ENCODE measurements at regions not wholly inside any gene's neighbourhood (a gene's known extent, or its start where the extent isn't known, plus 50 kb on each side); places are given as distances from the start of the nearest gene placed in this dataset.
A peak's percentile ranks its signal among the peaks of the same experiment; 100 is the strongest.

- H3K27me3 ChIP-seq: no peaks in the 10 kb centered on the region
- no peak for DNase-seq
- peaks cover 5% of the 10 kb centered on the region; the same call in 1 of the 2 replicates for H3K9me3 ChIP-seq
- H3K36me3 ChIP-seq: no peaks in the 10 kb centered on the region
- no peak overlapping the region for H3K4me3 ChIP-seq
Observed at GRCh38 chr18:40976050-40976449, 979.0 kb upstream of the PIK3C3 start.

- DNase-seq: no peak
- H3K36me3 ChIP-seq: no peaks in the 10 kb centered on the region
- peaks cover 5% of the 10 kb centered on the region; the same call in 1 of the 2 replicates for H3K9me3 ChIP-seq
- no peaks in the 10 kb centered on the region for H3K27me3 ChIP-seq
- no peak overlapping the region for H3K4me3 ChIP-seq
Observed at GRCh38 chr18:40974448-40974847, 980.6 kb upstream of the PIK3C3 start.

GRCh38 chr18:40962784-40963183 lies 992.2 kb upstream of the PIK3C3 start:
- Histone ChIP-seq H3K36me3 (no peaks in the 10 kb centered on the region), H3K9me3 (no peaks in the 10 kb centered on the region), H3K27me3 (no peaks in the 10 kb centered on the region), H3K4me3 (no peak overlapping the region)
- no peak for DNase-seq

GRCh38 chr18:40957533-40958070 lies 997.4 kb upstream of the PIK3C3 start:
- DNase-seq: no peak
- Histone ChIP-seq H3K4me3 (no peak overlapping the region), H3K9me3 (no peaks in the 10 kb centered on the region), H3K36me3 (no peaks in the 10 kb centered on the region), H3K27me3 (no peaks in the 10 kb centered on the region)

GRCh38 chr18:40956213-40956612 lies 998.8 kb upstream of the PIK3C3 start:
- no peak overlapping the region for H3K4me3 ChIP-seq
- DNase-seq: no peak
- no peaks in the 10 kb centered on the region for H3K27me3 ChIP-seq
- H3K9me3 ChIP-seq: no peaks in the 10 kb centered on the region
- no peaks in the 10 kb centered on the region for H3K36me3 ChIP-seq

GRCh38 chr18:40955351-40955750 lies 999.7 kb upstream of the PIK3C3 start:
- no peak for DNase-seq
- Histone ChIP-seq H3K4me3 (no peak overlapping the region), H3K9me3 (no peaks in the 10 kb centered on the region), H3K36me3 (no peaks in the 10 kb centered on the region), H3K27me3 (no peaks in the 10 kb centered on the region)

- H3K4me3 ChIP-seq: no peak overlapping the region
Observed at GRCh38 chr18:40949114-40949950, 1005.7 kb upstream of the PIK3C3 start.

GRCh38 chr18:40944576-40944975 lies 1010.5 kb upstream of the PIK3C3 start:
- Histone ChIP-seq H3K4me3 (no peak overlapping the region), H3K27me3 (no peaks in the 10 kb centered on the region), H3K9me3 (no peaks in the 10 kb centered on the region), H3K36me3 (no peaks in the 10 kb centered on the region)
- DNase-seq: no peak

More at GRCh38 chr18:40949114-40949950, 1005.7 kb upstream of the PIK3C3 start:
- Histone ChIP-seq H3K9me3 (no peaks in the 10 kb centered on the region), H3K36me3 (no peaks in the 10 kb centered on the region), H3K27me3 (no peaks in the 10 kb centered on the region)
- DNase-seq: no peak

- H3K9me3 ChIP-seq: no peaks in the 10 kb centered on the region
- no peaks in the 10 kb centered on the region for H3K27me3 ChIP-seq
- peak overlapping the region; percentile 47 for H3K4me3 ChIP-seq
- peak; percentile 45 for DNase-seq
- H3K36me3 ChIP-seq: no peaks in the 10 kb centered on the region
Observed at GRCh38 chr18:40939656-40940515, 1015.1 kb upstream of the PIK3C3 start.

GRCh38 chr18:40938615-40939014 lies 1016.4 kb upstream of the PIK3C3 start:
- no peaks in the 10 kb centered on the region for H3K27me3 ChIP-seq
- no peak for DNase-seq
- no peaks in the 10 kb centered on the region for H3K9me3 ChIP-seq
- no peaks in the 10 kb centered on the region for H3K36me3 ChIP-seq
- H3K4me3 ChIP-seq: no peak overlapping the region

GRCh38 chr18:40937386-40937785 lies 1017.6 kb upstream of the PIK3C3 start:
- Histone ChIP-seq H3K27me3 (no peaks in the 10 kb centered on the region), H3K4me3 (no peak overlapping the region), H3K9me3 (no peaks in the 10 kb centered on the region), H3K36me3 (no peaks in the 10 kb centered on the region)
- no peak for DNase-seq

GRCh38 chr18:40935423-40935822 lies 1019.6 kb upstream of the PIK3C3 start:
- no peak for DNase-seq
- Histone ChIP-seq H3K36me3 (no peaks in the 10 kb centered on the region), H3K9me3 (no peaks in the 10 kb centered on the region), H3K4me3 (no peak overlapping the region), H3K27me3 (no peaks in the 10 kb centered on the region)

- Histone ChIP-seq H3K36me3 (no peaks in the 10 kb centered on the region), H3K4me3 (no peak overlapping the region)
- DNase-seq: no peak
Observed at GRCh38 chr18:40932862-40933261, 1022.2 kb upstream of the PIK3C3 start.

GRCh38 chr18:40930211-40930882 lies 1024.7 kb upstream of the PIK3C3 start:
- Histone ChIP-seq H3K27me3 (no peaks in the 10 kb centered on the region; the same call in 1 of the 2 replicates), H3K9me3 (no peaks in the 10 kb centered on the region), H3K36me3 (no peaks in the 10 kb centered on the region), H3K4me3 (no peak overlapping the region)
- DNase-seq: no peak

More at GRCh38 chr18:40932862-40933261, 1022.2 kb upstream of the PIK3C3 start:
- H3K9me3 ChIP-seq: no peaks in the 10 kb centered on the region
- no peaks in the 10 kb centered on the region for H3K27me3 ChIP-seq

GRCh38 chr18:40929399-40929798 lies 1025.6 kb upstream of the PIK3C3 start:
- no peaks in the 10 kb centered on the region for H3K36me3 ChIP-seq
- H3K9me3 ChIP-seq: no peaks in the 10 kb centered on the region
- no peak overlapping the region for H3K4me3 ChIP-seq
- DNase-seq: no peak
- H3K27me3 ChIP-seq: no peaks in the 10 kb centered on the region; the same call in 1 of the 2 replicates

- no peak for DNase-seq
- H3K9me3 ChIP-seq: no peaks in the 10 kb centered on the region
- no peak overlapping the region for H3K4me3 ChIP-seq
- H3K27me3 ChIP-seq: no peaks in the 10 kb centered on the region; the same call in 1 of the 2 replicates
- no peaks in the 10 kb centered on the region for H3K36me3 ChIP-seq
Observed at GRCh38 chr18:40926679-40927078, 1028.4 kb upstream of the PIK3C3 start.

Measured in MG63 (cell line).